HL-60 (cell line): ENCODE measurements at regions not wholly inside any gene's neighbourhood (a gene's known extent, or its start where the extent isn't known, plus 50 kb on each side); places are given as distances from the start of the nearest gene placed in this dataset.

ENCODE experiments used
- DNase-seq, 2 experiments: peaks; one replicate each; pipeline ENCODE4 v3.0.0-alpha.2; 2010 to 2020; ENCODE audit warnings: low read depth in 1 of 2, low spot score in 1 of 2
- H3K27ac ChIP-seq: fragments of 250-450 bp; sonication (Bioruptor Pico); replicated peaks from 2 replicates; pipeline ENCODE4 v1.5.1; 2020; ENCODE audit warnings: mild to moderate bottlenecking, moderate library complexity
- H3K27me3 ChIP-seq: fragments of 250-450 bp; sonication (Bioruptor Pico); 2 replicates; pipeline ENCODE4 v1.5.1; 2021; ENCODE audit warnings: mild to moderate bottlenecking, moderate library complexity; ENCODE audit not compliant: insufficient read depth, poor library complexity, severe bottlenecking
- H3K4me3 ChIP-seq: replicated peaks from 2 replicates; pipeline ENCODE4 v1.5.1; 2011; ENCODE audit warnings: mild to moderate bottlenecking, control low read depth, low read length; ENCODE audit not compliant: insufficient read depth
- GABPA ChIP-seq: IDR thresholded peaks from 2 replicates; pipeline ENCODE4 v1.6.1; 2012; ENCODE audit warnings: low read depth
- POLR2AphosphoS5 ChIP-seq: IDR thresholded peaks from 2 replicates; pipeline ENCODE4 v1.6.1; 2012; ENCODE audit warnings: low read depth
- SPI1 ChIP-seq: IDR thresholded peaks from 2 replicates; pipeline ENCODE4 v1.6.1; 2012; ENCODE audit warnings: low read depth, mild to moderate bottlenecking, borderline replicate concordance
- TF ChIP-seq, protein P1 (sequence below): IDR thresholded peaks from 2 replicates; pipeline ENCODE4 v1.6.1; 2012; ENCODE audit warnings: low read depth; ENCODE audit not compliant: insufficient replicate concordance
- TF ChIP-seq, protein P2 (sequence below): IDR thresholded peaks from one replicate; pipeline ENCODE4 v1.5.1; 2011; ENCODE audit warnings: low read length, control low read depth, inconsistent platforms; ENCODE audit not compliant: insufficient read depth

DNA sequence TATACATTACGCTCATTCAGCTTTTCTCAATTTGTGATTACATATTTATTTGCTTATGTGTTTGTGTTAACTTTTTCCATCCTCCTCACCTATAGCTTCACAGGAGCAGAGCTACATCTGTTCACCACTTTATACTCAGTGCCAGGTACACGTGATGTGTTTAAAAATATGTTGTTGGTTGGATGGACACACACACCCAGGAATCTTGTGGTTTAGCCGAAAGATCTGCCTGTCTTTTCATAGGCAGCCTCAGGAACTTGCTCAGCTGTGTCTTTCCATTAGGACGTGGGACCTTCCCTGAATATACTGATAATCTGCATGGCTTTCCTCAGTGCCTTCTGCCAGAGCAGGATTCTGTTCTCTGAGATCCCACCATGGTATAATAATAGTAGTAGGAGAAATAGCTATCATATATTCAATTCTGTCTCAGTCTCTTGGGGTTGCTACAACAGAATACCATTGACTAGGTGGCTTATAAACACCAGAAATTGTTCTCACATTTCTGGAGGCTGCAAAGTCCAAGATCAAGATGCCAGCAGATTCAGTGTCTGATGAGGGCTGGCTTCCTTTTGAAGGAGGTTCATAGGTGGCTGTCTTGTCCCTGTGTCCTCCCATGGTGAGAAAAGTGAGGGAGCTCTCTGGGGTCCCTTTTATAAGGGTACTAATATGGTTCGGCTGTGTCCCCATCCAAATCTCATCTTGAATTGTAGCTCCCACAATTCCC lies 50.0 kb upstream of the SOD3 start:
- DNase-seq: no peak
- H3K27ac ChIP-seq: no peak overlapping the region

More for the DNA sequence above, 50.0 kb upstream of the SOD3 start:
- no peak overlapping the region for H3K4me3 ChIP-seq
- TF ChIP-seq POLR2AphosphoS5 (no peak), GABPA (no peak), SPI1 (no peak)
- TF ChIP-seq, protein P1, sequence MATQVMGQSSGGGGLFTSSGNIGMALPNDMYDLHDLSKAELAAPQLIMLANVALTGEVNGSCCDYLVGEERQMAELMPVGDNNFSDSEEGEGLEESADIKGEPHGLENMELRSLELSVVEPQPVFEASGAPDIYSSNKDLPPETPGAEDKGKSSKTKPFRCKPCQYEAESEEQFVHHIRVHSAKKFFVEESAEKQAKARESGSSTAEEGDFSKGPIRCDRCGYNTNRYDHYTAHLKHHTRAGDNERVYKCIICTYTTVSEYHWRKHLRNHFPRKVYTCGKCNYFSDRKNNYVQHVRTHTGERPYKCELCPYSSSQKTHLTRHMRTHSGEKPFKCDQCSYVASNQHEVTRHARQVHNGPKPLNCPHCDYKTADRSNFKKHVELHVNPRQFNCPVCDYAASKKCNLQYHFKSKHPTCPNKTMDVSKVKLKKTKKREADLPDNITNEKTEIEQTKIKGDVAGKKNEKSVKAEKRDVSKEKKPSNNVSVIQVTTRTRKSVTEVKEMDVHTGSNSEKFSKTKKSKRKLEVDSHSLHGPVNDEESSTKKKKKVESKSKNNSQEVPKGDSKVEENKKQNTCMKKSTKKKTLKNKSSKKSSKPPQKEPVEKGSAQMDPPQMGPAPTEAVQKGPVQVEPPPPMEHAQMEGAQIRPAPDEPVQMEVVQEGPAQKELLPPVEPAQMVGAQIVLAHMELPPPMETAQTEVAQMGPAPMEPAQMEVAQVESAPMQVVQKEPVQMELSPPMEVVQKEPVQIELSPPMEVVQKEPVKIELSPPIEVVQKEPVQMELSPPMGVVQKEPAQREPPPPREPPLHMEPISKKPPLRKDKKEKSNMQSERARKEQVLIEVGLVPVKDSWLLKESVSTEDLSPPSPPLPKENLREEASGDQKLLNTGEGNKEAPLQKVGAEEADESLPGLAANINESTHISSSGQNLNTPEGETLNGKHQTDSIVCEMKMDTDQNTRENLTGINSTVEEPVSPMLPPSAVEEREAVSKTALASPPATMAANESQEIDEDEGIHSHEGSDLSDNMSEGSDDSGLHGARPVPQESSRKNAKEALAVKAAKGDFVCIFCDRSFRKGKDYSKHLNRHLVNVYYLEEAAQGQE: no peak
- TF ChIP-seq, protein P2, sequence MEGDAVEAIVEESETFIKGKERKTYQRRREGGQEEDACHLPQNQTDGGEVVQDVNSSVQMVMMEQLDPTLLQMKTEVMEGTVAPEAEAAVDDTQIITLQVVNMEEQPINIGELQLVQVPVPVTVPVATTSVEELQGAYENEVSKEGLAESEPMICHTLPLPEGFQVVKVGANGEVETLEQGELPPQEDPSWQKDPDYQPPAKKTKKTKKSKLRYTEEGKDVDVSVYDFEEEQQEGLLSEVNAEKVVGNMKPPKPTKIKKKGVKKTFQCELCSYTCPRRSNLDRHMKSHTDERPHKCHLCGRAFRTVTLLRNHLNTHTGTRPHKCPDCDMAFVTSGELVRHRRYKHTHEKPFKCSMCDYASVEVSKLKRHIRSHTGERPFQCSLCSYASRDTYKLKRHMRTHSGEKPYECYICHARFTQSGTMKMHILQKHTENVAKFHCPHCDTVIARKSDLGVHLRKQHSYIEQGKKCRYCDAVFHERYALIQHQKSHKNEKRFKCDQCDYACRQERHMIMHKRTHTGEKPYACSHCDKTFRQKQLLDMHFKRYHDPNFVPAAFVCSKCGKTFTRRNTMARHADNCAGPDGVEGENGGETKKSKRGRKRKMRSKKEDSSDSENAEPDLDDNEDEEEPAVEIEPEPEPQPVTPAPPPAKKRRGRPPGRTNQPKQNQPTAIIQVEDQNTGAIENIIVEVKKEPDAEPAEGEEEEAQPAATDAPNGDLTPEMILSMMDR: no peak
- no peaks in the 10 kb centered on the region for H3K27me3 ChIP-seq
